ENCODE measurements at regions not wholly inside any gene's neighbourhood (a gene's known extent, or its start where the extent isn't known, plus 50 kb on each side); places are given as distances from the start of the nearest gene placed in this dataset.

DNA sequence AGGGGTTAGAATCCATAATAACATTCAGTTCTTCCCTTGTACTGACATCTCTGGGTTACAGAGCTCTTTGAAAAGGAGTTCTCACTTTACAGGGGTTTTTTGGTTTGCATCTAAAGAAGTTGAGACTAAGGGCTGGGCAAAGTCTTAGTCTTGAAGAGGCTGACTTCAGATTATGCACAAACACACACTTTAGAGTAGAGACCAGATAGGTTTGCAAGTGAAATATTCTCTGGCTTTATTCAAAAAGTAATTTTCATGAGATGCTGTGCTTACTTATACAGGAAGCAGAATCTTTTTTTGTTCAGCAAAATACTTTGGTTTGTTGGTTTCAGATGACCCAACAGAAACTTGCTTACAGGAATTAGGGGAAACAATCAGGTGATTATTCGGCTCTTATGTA lies 410.9 kb upstream of the LRRTM1 start:
- no peak overlapping the region for H3K27ac ChIP-seq (ENCODE audit: low read length)
- WGBS (ENCODE audit: insufficient coverage) = 71% methylated on average over 1 of the region's 1 CpG
- no peak overlapping the region for H3K4me3 ChIP-seq (ENCODE audit: low read length)
- no peaks in the 10 kb centered on the region for H3K36me3 ChIP-seq (ENCODE audit: control insufficient read depth, insufficient read depth, low read length)
- no peaks in the 10 kb centered on the region for H3K4me1 ChIP-seq (ENCODE audit: control insufficient read depth, insufficient read depth, low read length)
- DNase-seq = no peak
- no peaks in the 10 kb centered on the region for H3K27me3 ChIP-seq (ENCODE audit: control insufficient read depth, insufficient read depth, low read length)
- H3K9me3 ChIP-seq (replicated peaks; ENCODE audit: control insufficient read depth, low read depth, low read length) = no peaks in the 10 kb centered on the region

GRCh38 chr2:80711915-80712314 lies 407.4 kb upstream of the LRRTM1 start:
- H3K36me3 ChIP-seq (ENCODE audit: control insufficient read depth, insufficient read depth, low read length) = no peaks in the 10 kb centered on the region
- H3K27me3 ChIP-seq (ENCODE audit: control insufficient read depth, insufficient read depth, low read length) = no peaks in the 10 kb centered on the region
- no peaks in the 10 kb centered on the region for H3K4me1 ChIP-seq (ENCODE audit: control insufficient read depth, insufficient read depth, low read length)
- no peak for DNase-seq
- peaks cover 3% of the 10 kb centered on the region for H3K9me3 ChIP-seq (replicated peaks; ENCODE audit: control insufficient read depth, low read depth, low read length)
- H3K27ac ChIP-seq (ENCODE audit: low read length) = no peak overlapping the region
- H3K4me3 ChIP-seq (ENCODE audit: low read length) = no peak overlapping the region

- Histone ChIP-seq H3K9me3 (replicated peaks; ENCODE audit: control insufficient read depth, low read depth, low read length) (peaks cover 3% of the 10 kb centered on the region), H3K4me1 (ENCODE audit: control insufficient read depth, insufficient read depth, low read length) (no peaks in the 10 kb centered on the region), H3K27ac (ENCODE audit: low read length) (no peak overlapping the region), H3K4me3 (ENCODE audit: low read length) (no peak overlapping the region), H3K27me3 (ENCODE audit: control insufficient read depth, insufficient read depth, low read length) (no peaks in the 10 kb centered on the region), H3K36me3 (ENCODE audit: control insufficient read depth, insufficient read depth, low read length) (no peaks in the 10 kb centered on the region)
- no CpG with 5 or more reads among the region's 2 CpGs for WGBS (ENCODE audit: insufficient coverage)
- DNase-seq = no peak
Observed at GRCh38 chr2:80706951-80707350, 402.4 kb upstream of the LRRTM1 start.

DNA sequence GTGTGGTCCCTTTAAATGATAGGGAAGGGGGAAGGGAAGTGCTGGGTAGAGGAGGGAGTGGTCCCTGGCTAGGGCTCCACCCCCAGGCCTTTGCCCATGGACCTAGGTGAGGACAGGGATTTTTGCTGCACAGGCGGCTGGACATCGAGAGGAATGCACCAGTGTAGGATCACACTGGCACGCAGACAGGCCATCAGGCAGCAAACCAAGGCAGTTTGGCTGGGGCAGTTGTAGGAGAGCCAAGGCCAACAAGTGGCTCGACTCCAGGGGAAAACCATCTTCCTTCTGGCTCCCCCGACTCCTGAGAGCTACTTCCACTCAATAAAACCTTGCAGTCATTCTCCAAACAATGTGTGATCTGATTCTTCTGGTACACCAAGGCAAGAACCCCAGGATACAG lies 402.0 kb upstream of the LRRTM1 start:
- no peak overlapping the region for H3K4me3 ChIP-seq (ENCODE audit: low read length)
- H3K36me3 ChIP-seq (ENCODE audit: control insufficient read depth, insufficient read depth, low read length) = no peaks in the 10 kb centered on the region
- WGBS (ENCODE audit: insufficient coverage) = 62% methylated on average over 5 of the region's 5 CpGs
- H3K4me1 ChIP-seq (ENCODE audit: control insufficient read depth, insufficient read depth, low read length) = no peaks in the 10 kb centered on the region
- DNase-seq = no peak
- no peak overlapping the region for H3K27ac ChIP-seq (ENCODE audit: low read length)
- H3K27me3 ChIP-seq (ENCODE audit: control insufficient read depth, insufficient read depth, low read length) = no peaks in the 10 kb centered on the region
- H3K9me3 ChIP-seq (replicated peaks; ENCODE audit: control insufficient read depth, low read depth, low read length) = peaks cover 3% of the 10 kb centered on the region

DNA sequence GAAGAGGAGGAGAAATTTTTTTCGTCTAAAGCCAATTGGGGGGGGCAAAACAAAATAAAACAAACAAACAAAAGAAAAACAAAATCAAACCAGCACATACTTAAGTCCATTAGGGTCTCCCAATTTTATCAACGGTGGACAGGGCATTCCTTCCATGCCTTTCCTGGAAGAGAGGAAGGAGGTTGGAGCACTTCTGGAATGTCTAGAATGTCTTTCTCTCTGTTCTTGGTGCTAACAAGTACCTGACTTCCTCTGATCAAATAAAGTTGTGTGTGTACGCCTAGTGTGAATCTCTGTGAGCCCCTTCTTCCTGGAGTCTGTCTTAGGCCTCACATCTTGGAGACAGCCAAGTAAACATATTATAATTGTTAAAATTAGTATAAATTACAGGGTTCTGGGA lies 399.0 kb upstream of the LRRTM1 start:
- H3K9me3 ChIP-seq (replicated peaks; ENCODE audit: control insufficient read depth, low read depth, low read length) = no peaks in the 10 kb centered on the region
- no peak overlapping the region for H3K27ac ChIP-seq (ENCODE audit: low read length)
- H3K4me3 ChIP-seq (ENCODE audit: low read length) = no peak overlapping the region
- H3K27me3 ChIP-seq (ENCODE audit: control insufficient read depth, insufficient read depth, low read length) = no peaks in the 10 kb centered on the region
- no peaks in the 10 kb centered on the region for H3K36me3 ChIP-seq (ENCODE audit: control insufficient read depth, insufficient read depth, low read length)
- no CpG with 5 or more reads among the region's 3 CpGs for WGBS (ENCODE audit: insufficient coverage)
- no peak for DNase-seq
- H3K4me1 ChIP-seq (ENCODE audit: control insufficient read depth, insufficient read depth, low read length) = no peaks in the 10 kb centered on the region

- H3K27ac ChIP-seq (ENCODE audit: low read length) = no peak overlapping the region
- H3K4me3 ChIP-seq (ENCODE audit: low read length) = no peak overlapping the region
- no peaks in the 10 kb centered on the region for H3K9me3 ChIP-seq (replicated peaks; ENCODE audit: control insufficient read depth, low read depth, low read length)
- DNase-seq = no peak
- no peaks in the 10 kb centered on the region for H3K4me1 ChIP-seq (ENCODE audit: control insufficient read depth, insufficient read depth, low read length)
- no peaks in the 10 kb centered on the region for H3K36me3 ChIP-seq (ENCODE audit: control insufficient read depth, insufficient read depth, low read length)
- no peaks in the 10 kb centered on the region for H3K27me3 ChIP-seq (ENCODE audit: control insufficient read depth, insufficient read depth, low read length)
Observed at GRCh38 chr2:80700961-80701360, 396.4 kb upstream of the LRRTM1 start.
